ENCODE measurements at regions not wholly inside any gene's neighbourhood (a gene's known extent, or its start where the extent isn't known, plus 50 kb on each side); places are given as distances from the start of the nearest gene placed in this dataset.

GRCh38 chr20:39885975-39886649 lies 802.9 kb downstream of the MAFB start:
- H3K27ac ChIP-seq, result peak overlapping the region in 1 of 2 donors; percentile 61
- no peak for DNase-seq (ENCODE audit: low spot score)

GRCh38 chr20:39882806-39883205 lies 806.2 kb downstream of the MAFB start:
- no peak for DNase-seq (ENCODE audit: low spot score)
- Histone ChIP-seq H3K27ac (no peak overlapping the region), H3K4me3 (no peak overlapping the region)
- TF ChIP-seq CTCF (IDR thresholded peaks at IDR 0.05), result no peak

More at GRCh38 chr20:39885975-39886649, 802.9 kb downstream of the MAFB start:
- H3K4me3 ChIP-seq, result no peak overlapping the region
- TF ChIP-seq CTCF (IDR thresholded peaks at IDR 0.05), result peak; percentile 18

- H3K4me3 ChIP-seq, result no peak overlapping the region
- H3K27ac ChIP-seq, result no peak overlapping the region
- no peak for TF ChIP-seq CTCF (IDR thresholded peaks at IDR 0.05)
- no peak for DNase-seq (ENCODE audit: low spot score)
Observed at GRCh38 chr20:39880890-39881289, 808.1 kb downstream of the MAFB start.

GRCh38 chr20:39879296-39879695 lies 809.7 kb downstream of the MAFB start:
- Histone ChIP-seq H3K4me3 (no peak overlapping the region), H3K27ac (no peak overlapping the region)
- DNase-seq (ENCODE audit: low spot score), result no peak
- TF ChIP-seq CTCF (IDR thresholded peaks at IDR 0.05), result no peak

GRCh38 chr20:39878809-39879208 lies 810.2 kb downstream of the MAFB start:
- no peak for DNase-seq (ENCODE audit: low spot score)

GRCh38 chr20:39878320-39878719 lies 810.7 kb downstream of the MAFB start:
- no peak for DNase-seq (ENCODE audit: low spot score)
- TF ChIP-seq CTCF (IDR thresholded peaks at IDR 0.05), result no peak
- Histone ChIP-seq H3K27ac (no peak overlapping the region), H3K4me3 (no peak overlapping the region)

More at GRCh38 chr20:39878809-39879208, 810.2 kb downstream of the MAFB start:
- Histone ChIP-seq H3K27ac (no peak overlapping the region), H3K4me3 (no peak overlapping the region)
- TF ChIP-seq CTCF (IDR thresholded peaks at IDR 0.05), result no peak

GRCh38 chr20:39877788-39878187 lies 811.2 kb downstream of the MAFB start:
- DNase-seq (ENCODE audit: low spot score), result no peak
- Histone ChIP-seq H3K27ac (no peak overlapping the region), H3K4me3 (no peak overlapping the region)
- no peak for TF ChIP-seq CTCF (IDR thresholded peaks at IDR 0.05)

Data from coronary artery (tissue), 2 donors.